Adrenal gland (tissue), 5 donors: ENCODE measurements at regions not wholly inside any gene's neighbourhood (a gene's known extent, or its start where the extent isn't known, plus 50 kb on each side); places are given as distances from the start of the nearest gene placed in this dataset.

ENCODE experiments used
- POLR2A ChIP-seq, 2 donors: fragments of 450-650 bp; IDR thresholded peaks; one replicate each; pipeline ENCODE4 v1.6.1; 2017; ENCODE audit warnings: antibody characterized with exemption in 2 of 2, mild to moderate bottlenecking in 2 of 2, moderate library complexity in 1 of 2
- TF ChIP-seq, protein P1 (sequence below), 6 experiments: fragments of 450-650 bp in 4 of 6; fragments of 200-600 bp in 2 of 6; sonication (generic) in 1 of 6; IDR thresholded peaks; 1 replicate in 5 of 6; 2 replicates in 1 of 6; pipeline versions ENCODE4 v1.5.1 to v1.8.0; 2016 to 2021; ENCODE audit warnings: antibody characterized with exemption in 6 of 6, mild to moderate bottlenecking in 2 of 6, moderate library complexity in 1 of 6
- donor health status: DM: no; HTN: no; CAD: no.

DNA sequence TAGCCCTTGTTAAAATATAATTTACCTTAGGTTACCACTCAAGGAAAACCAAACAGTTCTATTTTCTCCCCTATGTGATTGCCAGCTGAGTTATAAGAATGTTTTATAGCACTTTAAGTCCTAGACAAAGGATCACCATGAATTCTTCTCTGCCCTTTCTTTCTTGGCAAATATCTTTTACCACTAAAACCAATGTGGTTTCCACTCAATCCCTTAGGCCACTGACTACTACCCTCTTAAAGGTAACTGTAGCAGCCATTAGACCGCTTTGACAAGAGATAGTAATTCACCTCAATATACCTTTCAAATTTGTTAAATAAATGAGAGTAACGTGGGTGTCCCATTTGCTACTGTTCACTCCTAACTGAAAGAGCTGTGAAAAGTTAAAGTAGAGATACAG is 307.9 kb upstream of the PRMT6 start:
- TF ChIP-seq POLR2A (IDR thresholded peaks at IDR 0.05): no peak
- TF ChIP-seq, protein P1, sequence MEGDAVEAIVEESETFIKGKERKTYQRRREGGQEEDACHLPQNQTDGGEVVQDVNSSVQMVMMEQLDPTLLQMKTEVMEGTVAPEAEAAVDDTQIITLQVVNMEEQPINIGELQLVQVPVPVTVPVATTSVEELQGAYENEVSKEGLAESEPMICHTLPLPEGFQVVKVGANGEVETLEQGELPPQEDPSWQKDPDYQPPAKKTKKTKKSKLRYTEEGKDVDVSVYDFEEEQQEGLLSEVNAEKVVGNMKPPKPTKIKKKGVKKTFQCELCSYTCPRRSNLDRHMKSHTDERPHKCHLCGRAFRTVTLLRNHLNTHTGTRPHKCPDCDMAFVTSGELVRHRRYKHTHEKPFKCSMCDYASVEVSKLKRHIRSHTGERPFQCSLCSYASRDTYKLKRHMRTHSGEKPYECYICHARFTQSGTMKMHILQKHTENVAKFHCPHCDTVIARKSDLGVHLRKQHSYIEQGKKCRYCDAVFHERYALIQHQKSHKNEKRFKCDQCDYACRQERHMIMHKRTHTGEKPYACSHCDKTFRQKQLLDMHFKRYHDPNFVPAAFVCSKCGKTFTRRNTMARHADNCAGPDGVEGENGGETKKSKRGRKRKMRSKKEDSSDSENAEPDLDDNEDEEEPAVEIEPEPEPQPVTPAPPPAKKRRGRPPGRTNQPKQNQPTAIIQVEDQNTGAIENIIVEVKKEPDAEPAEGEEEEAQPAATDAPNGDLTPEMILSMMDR (IDR thresholded peaks at IDR 0.05): no peak
